ENCODE measurements at regions not wholly inside any gene's neighbourhood (a gene's known extent, or its start where the extent isn't known, plus 50 kb on each side); places are given as distances from the start of the nearest gene placed in this dataset.

DNA sequence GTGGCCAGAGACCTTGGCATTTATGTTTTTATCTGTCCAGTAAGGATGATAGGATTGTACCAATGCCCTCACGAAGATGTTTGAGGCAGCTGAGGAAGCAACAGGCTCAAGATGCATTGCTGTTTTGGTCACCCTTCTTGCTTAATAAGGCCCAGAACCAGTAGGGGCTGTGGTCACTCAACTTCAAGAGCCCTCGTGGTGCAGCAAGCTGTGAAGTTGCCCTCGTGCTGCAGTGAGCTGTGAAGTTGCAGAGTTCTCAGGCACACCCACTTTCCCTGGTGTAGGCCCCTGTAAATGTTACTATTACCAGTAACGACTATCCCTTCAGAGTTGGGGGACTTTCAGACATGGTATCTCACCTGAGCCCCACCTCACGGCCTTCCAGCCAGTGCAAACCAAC lies 207.6 kb upstream of the LYZL1 start:
- TF ChIP-seq FOXP2 (optimal IDR thresholded peaks at IDR 0.05; ENCODE audit: control extremely low read depth, extremely low read length, insufficient read depth) (no peak), EZH2 (IDR thresholded peaks at IDR 0.05) (no peak), POLR2AphosphoS5 (IDR thresholded peaks at IDR 0.05; ENCODE audit: borderline replicate concordance, low read depth, low read length) (no peak)
- no peak for DNase-seq (ENCODE audit: low read depth, low spot score)

DNA sequence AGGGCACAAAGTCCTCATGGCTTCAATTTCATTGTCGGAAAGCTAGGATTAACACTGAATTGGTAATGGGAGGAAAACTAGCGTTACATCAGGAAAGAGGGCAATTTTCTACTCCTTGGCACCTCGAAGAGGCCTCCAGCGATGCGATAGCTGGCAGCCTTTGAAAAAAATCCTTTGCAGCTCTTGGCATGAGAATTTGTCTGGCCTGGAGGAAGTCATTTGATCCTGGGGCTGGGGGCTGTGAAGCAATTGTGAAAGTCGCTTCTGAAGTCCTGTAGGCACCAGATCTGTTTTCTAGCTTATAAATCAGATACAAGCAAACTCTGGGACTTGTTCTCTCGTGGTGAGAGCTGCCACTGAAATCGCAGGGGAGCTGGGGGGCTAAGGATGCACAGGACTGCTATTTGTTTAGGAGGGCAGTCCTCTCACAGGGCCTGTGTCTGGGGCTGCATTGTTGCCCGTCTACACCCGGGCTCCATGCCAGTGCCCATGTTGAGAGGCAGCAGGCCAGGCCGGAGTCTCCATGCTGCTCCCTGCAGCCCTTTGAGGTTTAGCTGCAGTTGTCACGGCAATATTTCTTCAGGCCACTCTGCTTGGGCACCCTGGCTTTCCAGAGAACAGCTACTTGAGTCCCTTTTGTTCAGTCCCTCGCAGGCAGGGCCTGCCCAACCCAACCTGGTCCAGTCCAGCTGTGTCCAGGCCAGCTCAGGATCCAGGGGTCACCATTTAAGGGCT lies 206.8 kb upstream of the LYZL1 start:
- Histone ChIP-seq H3K27ac (no peak overlapping the region), H3K4me3 (no peak overlapping the region), H3K36me3 (ENCODE audit: insufficient read depth, low read length) (no peaks in the 10 kb centered on the region), H3K9ac (ENCODE audit: insufficient read length) (no peak overlapping the region), H3K9me3 (ENCODE audit: low read depth, low read length) (no peaks in the 10 kb centered on the region)
- no peak for TF ChIP-seq FOXP2 (optimal IDR thresholded peaks at IDR 0.05; ENCODE audit: control extremely low read depth, extremely low read length, insufficient read depth)
- TF ChIP-seq POLR2AphosphoS5 (IDR thresholded peaks at IDR 0.05; ENCODE audit: borderline replicate concordance, low read depth, low read length), result no peak
- no peak for TF ChIP-seq EZH2 (IDR thresholded peaks at IDR 0.05)
- no peak for DNase-seq (ENCODE audit: low read depth, low spot score)

More for the DNA sequence above, 207.6 kb upstream of the LYZL1 start:
- Histone ChIP-seq H3K27ac (no peak overlapping the region), H3K9ac (ENCODE audit: insufficient read length) (no peak overlapping the region), H3K4me3 (no peak overlapping the region), H3K36me3 (ENCODE audit: insufficient read depth, low read length) (no peaks in the 10 kb centered on the region), H3K9me3 (ENCODE audit: low read depth, low read length) (no peaks in the 10 kb centered on the region)

DNA sequence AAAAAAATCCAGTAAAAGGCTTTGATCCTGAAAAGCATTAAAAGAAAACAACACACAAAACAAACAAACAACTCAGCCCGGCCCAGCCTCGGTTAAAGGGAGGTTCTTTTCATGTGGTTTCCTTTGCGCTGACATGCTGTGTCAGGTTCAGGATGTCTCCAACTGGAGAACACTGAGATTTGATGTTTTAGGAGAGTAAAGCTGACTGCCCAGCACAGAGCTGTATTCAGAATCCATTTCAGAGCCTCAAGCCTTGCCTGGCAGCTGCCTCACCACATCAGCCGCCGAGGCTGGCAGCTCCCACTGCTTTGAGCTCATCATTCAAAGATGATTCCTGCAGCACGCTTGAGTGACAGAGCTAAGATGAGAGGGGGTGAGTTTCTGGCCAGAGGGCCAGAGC lies 205.8 kb upstream of the LYZL1 start:
- Histone ChIP-seq H3K9ac (ENCODE audit: insufficient read length) (no peak overlapping the region), H3K9me3 (ENCODE audit: low read depth, low read length) (no peaks in the 10 kb centered on the region), H3K27ac (no peak overlapping the region), H3K36me3 (ENCODE audit: insufficient read depth, low read length) (no peaks in the 10 kb centered on the region), H3K4me3 (no peak overlapping the region)
- TF ChIP-seq POLR2AphosphoS5 (IDR thresholded peaks at IDR 0.05; ENCODE audit: borderline replicate concordance, low read depth, low read length), result no peak
- no peak for TF ChIP-seq EZH2 (IDR thresholded peaks at IDR 0.05)
- TF ChIP-seq FOXP2 (optimal IDR thresholded peaks at IDR 0.05; ENCODE audit: control extremely low read depth, extremely low read length, insufficient read depth), result no peak
- DNase-seq (ENCODE audit: low read depth, low spot score), result no peak

- TF ChIP-seq EZH2 (IDR thresholded peaks at IDR 0.05) (no peak), FOXP2 (optimal IDR thresholded peaks at IDR 0.05; ENCODE audit: control extremely low read depth, extremely low read length, insufficient read depth) (no peak), POLR2AphosphoS5 (IDR thresholded peaks at IDR 0.05; ENCODE audit: borderline replicate concordance, low read depth, low read length) (no peak)
- Histone ChIP-seq H3K4me3 (no peak overlapping the region), H3K9ac (ENCODE audit: insufficient read length) (no peak overlapping the region), H3K27ac (no peak overlapping the region), H3K9me3 (ENCODE audit: low read depth, low read length) (no peaks in the 10 kb centered on the region), H3K36me3 (ENCODE audit: insufficient read depth, low read length) (no peaks in the 10 kb centered on the region)
- DNase-seq (ENCODE audit: low read depth, low spot score), result no peak
Observed at GRCh38 chr10:29084681-29085307, 204.1 kb upstream of the LYZL1 start.

GRCh38 chr10:29089091-29089490 lies 199.8 kb upstream of the LYZL1 start:
- Histone ChIP-seq H3K36me3 (ENCODE audit: insufficient read depth, low read length) (no peaks in the 10 kb centered on the region), H3K4me3 (no peak overlapping the region), H3K9me3 (ENCODE audit: low read depth, low read length) (no peaks in the 10 kb centered on the region), H3K9ac (ENCODE audit: insufficient read length) (no peak overlapping the region), H3K27ac (no peak overlapping the region)
- no peak for DNase-seq (ENCODE audit: low read depth, low spot score)
- TF ChIP-seq FOXP2 (optimal IDR thresholded peaks at IDR 0.05; ENCODE audit: control extremely low read depth, extremely low read length, insufficient read depth) (no peak), POLR2AphosphoS5 (IDR thresholded peaks at IDR 0.05; ENCODE audit: borderline replicate concordance, low read depth, low read length) (no peak), EZH2 (IDR thresholded peaks at IDR 0.05) (no peak)

- Histone ChIP-seq H3K9me3 (ENCODE audit: low read depth, low read length) (no peaks in the 10 kb centered on the region), H3K27ac (no peak overlapping the region), H3K36me3 (ENCODE audit: insufficient read depth, low read length) (no peaks in the 10 kb centered on the region), H3K9ac (ENCODE audit: insufficient read length) (no peak overlapping the region), H3K4me3 (no peak overlapping the region)
- no peak for DNase-seq (ENCODE audit: low read depth, low spot score)
- no peak for TF ChIP-seq EZH2 (IDR thresholded peaks at IDR 0.05)
- no peak for TF ChIP-seq FOXP2 (optimal IDR thresholded peaks at IDR 0.05; ENCODE audit: control extremely low read depth, extremely low read length, insufficient read depth)
- no peak for TF ChIP-seq POLR2AphosphoS5 (IDR thresholded peaks at IDR 0.05; ENCODE audit: borderline replicate concordance, low read depth, low read length)
Observed at GRCh38 chr10:29096303-29096824, 192.5 kb upstream of the LYZL1 start.

GRCh38 chr10:29098423-29098822 lies 190.4 kb upstream of the LYZL1 start:
- Histone ChIP-seq H3K4me3 (no peak overlapping the region), H3K9me3 (ENCODE audit: low read depth, low read length) (no peaks in the 10 kb centered on the region), H3K36me3 (ENCODE audit: insufficient read depth, low read length) (no peaks in the 10 kb centered on the region), H3K27ac (no peak overlapping the region), H3K9ac (ENCODE audit: insufficient read length) (no peak overlapping the region)
- TF ChIP-seq POLR2AphosphoS5 (IDR thresholded peaks at IDR 0.05; ENCODE audit: borderline replicate concordance, low read depth, low read length) (no peak), EZH2 (IDR thresholded peaks at IDR 0.05) (no peak), FOXP2 (optimal IDR thresholded peaks at IDR 0.05; ENCODE audit: control extremely low read depth, extremely low read length, insufficient read depth) (no peak)
- DNase-seq (ENCODE audit: low read depth, low spot score), result no peak

GRCh38 chr10:29099001-29099400 lies 189.9 kb upstream of the LYZL1 start:
- no peaks in the 10 kb centered on the region for H3K9me3 ChIP-seq (ENCODE audit: low read depth, low read length)
- H3K9ac ChIP-seq (ENCODE audit: insufficient read length), result no peak overlapping the region
- no peak for DNase-seq (ENCODE audit: low read depth, low spot score)
- no peak overlapping the region for H3K27ac ChIP-seq
- no peak for TF ChIP-seq POLR2AphosphoS5 (IDR thresholded peaks at IDR 0.05; ENCODE audit: borderline replicate concordance, low read depth, low read length)
- no peak for TF ChIP-seq FOXP2 (optimal IDR thresholded peaks at IDR 0.05; ENCODE audit: control extremely low read depth, extremely low read length, insufficient read depth)
- no peak for TF ChIP-seq EZH2 (IDR thresholded peaks at IDR 0.05)
- H3K4me3 ChIP-seq, result no peak overlapping the region
- H3K36me3 ChIP-seq (ENCODE audit: insufficient read depth, low read length), result no peaks in the 10 kb centered on the region
